SK-N-SH (cell line): ENCODE measurements at regions not wholly inside any gene's neighbourhood (a gene's known extent, or its start where the extent isn't known, plus 50 kb on each side); places are given as distances from the start of the nearest gene placed in this dataset.

Source experiments
- CTCF ChIA-PET: fragments of 300-600, 350-600 bp; formaldehyde crosslinking; extraction: SDS; loops from one replicate; lab custom pipeline; 2021; lab: Yijun Ruan, JAX
- POLR2A ChIA-PET: fragments of 350-600 bp; sonication (Branson Sonifier 250); formaldehyde crosslinking; extraction: SDS; loops from one replicate; lab custom pipeline; 2020; ENCODE audit warnings: antibody characterized with exemption, inconsistent platforms; lab: Yijun Ruan, JAX
- DNase-seq: peaks from one replicate; pipeline ENCODE4 v3.0.0; 2012
- H2AFZ ChIP-seq: fragments of 200-600 bp; sonication (generic); 2 replicates; pipeline ENCODE4 v1.8.1; 2016; ENCODE audit warnings: antibody characterized with exemption, mild to moderate bottlenecking, low read depth
- H3F3A ChIP-seq: fragments of 200-600 bp; sonication (generic); replicated peaks from 2 replicates; pipeline ENCODE3; 2016; ENCODE audit warnings: antibody characterized with exemption, mild to moderate bottlenecking; ENCODE audit not compliant: insufficient read depth
- H3K27ac ChIP-seq, 2 experiments: fragments of 200-500 bp in 1 of 2; fragments of 200-600 bp in 1 of 2; sonication (Bioruptor generic) in 1 of 2; sonication (generic), shearing (Covaris generic) in 1 of 2; 2 replicates each; pipeline versions ENCODE4 v1.5.1 to v1.6.1; 2014 to 2016; ENCODE audit warnings: low read depth in 2 of 2, inconsistent platforms in 1 of 2, low read length in 1 of 2, mild to moderate bottlenecking in 1 of 2, mixed read lengths in 1 of 2
- H3K27me3 ChIP-seq: fragments of 200-600 bp; sonication (generic), shearing (Covaris generic); 2 replicates; pipeline ENCODE4 v1.6.1; 2016; ENCODE audit warnings: mixed run types; ENCODE audit not compliant: insufficient read depth
- H3K36me3 ChIP-seq, 2 experiments: fragments of 200-500 bp in 1 of 2; fragments of 200-600 bp in 1 of 2; sonication (Bioruptor generic) in 1 of 2; sonication (generic) in 1 of 2; replicated peaks in 1 of 2; 2 replicates each; pipeline versions ENCODE3 to v1.5.1; 2014 to 2016; ENCODE audit warnings: low read length in 1 of 2, mild to moderate bottlenecking in 1 of 2; ENCODE audit not compliant: insufficient read depth in 2 of 2, control insufficient read depth in 1 of 2
- H3K4me1 ChIP-seq, 2 experiments: fragments of 200-500 bp in 1 of 2; fragments of 200-600 bp in 1 of 2; sonication (Bioruptor generic) in 1 of 2; sonication (generic), shearing (Covaris generic) in 1 of 2; 2 replicates each; pipeline versions ENCODE4 v1.5.1 to v1.6.1; 2014 to 2016; ENCODE audit warnings: low read depth in 1 of 2, low read length in 1 of 2, mixed run types in 1 of 2; ENCODE audit not compliant: insufficient read depth in 2 of 2, control insufficient read depth in 1 of 2
- H3K4me2 ChIP-seq: fragments of 200-600 bp; sonication (generic), shearing (Covaris generic); 2 replicates; pipeline ENCODE4 v1.6.1; 2017; ENCODE audit warnings: mixed run types
- H3K4me3 ChIP-seq, 2 experiments: fragments of 200-500 bp in 1 of 2; fragments of 200-600 bp in 1 of 2; sonication (Bioruptor generic) in 1 of 2; sonication (generic), shearing (Covaris generic) in 1 of 2; 2 replicates each; pipeline versions ENCODE4 v1.5.1 to v1.8.1; 2014 to 2016; ENCODE audit warnings: low read depth in 2 of 2, inconsistent platforms in 1 of 2, low read length in 1 of 2, mild to moderate bottlenecking in 1 of 2, mixed read lengths in 1 of 2, moderate library complexity in 1 of 2
- H3K79me2 ChIP-seq: fragments of 200-600 bp; sonication (generic); 2 replicates; pipeline ENCODE4 v1.8.1; 2017; ENCODE audit warnings: mild to moderate bottlenecking; ENCODE audit not compliant: insufficient read depth
- H3K9ac ChIP-seq: fragments of 200-600 bp; sonication (generic); 2 replicates; pipeline ENCODE4 v1.6.1; 2017; ENCODE audit warnings: mixed run types
- H3K9me2 ChIP-seq: fragments of 200-600 bp; sonication (generic); 2 replicates; pipeline ENCODE4 v1.6.1; 2017; ENCODE audit warnings: mixed run types
- H3K9me3 ChIP-seq: fragments of 200-600 bp; sonication (generic); 2 replicates; pipeline ENCODE4 v1.6.1; 2017; ENCODE audit warnings: mixed run types, mild to moderate bottlenecking, moderate library complexity
- H4K20me1 ChIP-seq: fragments of 200-600 bp; sonication (generic); 2 replicates; pipeline ENCODE4 v1.6.1; 2017; ENCODE audit warnings: mild to moderate bottlenecking, mixed run types; ENCODE audit not compliant: insufficient read depth
- CTCF ChIP-seq: fragments of 200-600 bp; sonication (generic); IDR thresholded peaks from 2 replicates; pipeline ENCODE4 v1.6.1; 2017; ENCODE audit warnings: antibody characterized with exemption, mild to moderate bottlenecking, moderate library complexity
- EZH2phosphoT487 ChIP-seq: fragments of 200-600 bp; sonication (generic); IDR thresholded peaks from 2 replicates; pipeline ENCODE4 v1.6.1; 2017; ENCODE audit warnings: low read depth, mixed run types, mild to moderate bottlenecking, antibody characterized with exemption, moderate library complexity, borderline replicate concordance
- FOSL2 ChIP-seq: IDR thresholded peaks from 2 replicates; pipeline ENCODE4 v1.4.0; 2012; ENCODE audit warnings: low read depth, mild to moderate bottlenecking, moderate library complexity, borderline replicate concordance
- FOXJ3 ChIP-seq: sonication (generic); formaldehyde crosslinking; IDR thresholded peaks from 2 replicates; pipeline ENCODE4 v1.5.1; 2020; ENCODE audit warnings: mild to moderate bottlenecking, missing genetic modification reagents
- JUND ChIP-seq: IDR thresholded peaks from 2 replicates; pipeline ENCODE4 v1.4.0; 2012
- MXI1 ChIP-seq: IDR thresholded peaks from 2 replicates; pipeline ENCODE4 v1.6.1; 2012; ENCODE audit warnings: mild to moderate bottlenecking, low read depth, low read length, improper control_type of control experiment
- NFIC ChIP-seq: IDR thresholded peaks from 2 replicates; pipeline ENCODE4 v1.4.0; 2012; ENCODE audit warnings: borderline replicate concordance
- REST ChIP-seq: IDR thresholded peaks from 2 replicates; pipeline ENCODE4 v1.6.1; 2012; ENCODE audit warnings: mild to moderate bottlenecking, low read depth, low read length, moderate library complexity
- RXRA ChIP-seq: IDR thresholded peaks from 2 replicates; pipeline ENCODE4 v1.4.0; 2012; ENCODE audit warnings: low read depth, mild to moderate bottlenecking, borderline replicate concordance
- USF2 ChIP-seq: fragments of 150-350 bp; IDR thresholded peaks from 2 replicates; pipeline ENCODE4 v1.6.1; 2017; ENCODE audit warnings: antibody characterized with exemption, low read length, low read depth, borderline replicate concordance
- YY1 ChIP-seq: IDR thresholded peaks from 2 replicates; pipeline ENCODE4 v1.4.0; 2012; ENCODE audit warnings: low read depth, mild to moderate bottlenecking
- WGBS: methylation state at CpG from one replicate; pipeline ENCODE4 v1.1.6; 2017; ENCODE audit warnings: low lambda C conversion rate; 5-methylcytosine and 5-hydroxymethylcytosine counted together

GRCh38 chr2:53174539-53174938 is 593.1 kb upstream of the CHAC2 start:
- Histone ChIP-seq H3K9me3 (no peaks in the 10 kb centered on the region), H2AFZ (no peak overlapping the region), H3K4me3 (no peak overlapping the region), H3K36me3 (no peaks in the 10 kb centered on the region), H3K4me2 (no peak overlapping the region), H3K4me1 (no peaks in the 10 kb centered on the region), H3K79me2 (no peaks in the 10 kb centered on the region), H3F3A (no peaks in the 10 kb centered on the region), H3K27me3 (no peaks in the 10 kb centered on the region), H3K9ac (no peak overlapping the region), H4K20me1 (no peaks in the 10 kb centered on the region), H3K9me2 (no peaks in the 10 kb centered on the region), H3K27ac (no peak overlapping the region)
- ChIA-PET CTCF (no interaction called here), POLR2A (no interaction called here)
- WGBS, result 0% methylated on average over 1 of the region's 1 CpG
- no peak for TF ChIP-seq FOXJ3 (CRISPR knock-in tag)
- no peak for TF ChIP-seq NFIC
- TF ChIP-seq USF2, result no peak
- no peak for TF ChIP-seq YY1
- TF ChIP-seq FOSL2, result no peak
- TF ChIP-seq REST, result no peak
- no peak for TF ChIP-seq EZH2phosphoT487
- no peak for TF ChIP-seq RXRA
- no peak for TF ChIP-seq CTCF
- no peak for TF ChIP-seq JUND
- no peak for TF ChIP-seq MXI1
- DNase-seq, result no peak
